GM12891 (cell line): ENCODE measurements at regions not wholly inside any gene's neighbourhood (a gene's known extent, or its start where the extent isn't known, plus 50 kb on each side); places are given as distances from the start of the nearest gene placed in this dataset.

Experiments used
- POLR2A ChIP-seq: IDR thresholded peaks from 2 replicates; pipeline ENCODE4 v1.6.1; 2011; ENCODE audit warnings: low read depth, low read length, control low read depth
- SPI1 ChIP-seq: IDR thresholded peaks from 2 replicates; pipeline ENCODE4 v1.6.1; 2011; ENCODE audit warnings: low read depth, low read length, control low read depth
- TAF1 ChIP-seq: IDR thresholded peaks from 2 replicates; pipeline ENCODE4 v1.6.1; 2011; ENCODE audit warnings: low read depth, low read length, control low read depth

DNA sequence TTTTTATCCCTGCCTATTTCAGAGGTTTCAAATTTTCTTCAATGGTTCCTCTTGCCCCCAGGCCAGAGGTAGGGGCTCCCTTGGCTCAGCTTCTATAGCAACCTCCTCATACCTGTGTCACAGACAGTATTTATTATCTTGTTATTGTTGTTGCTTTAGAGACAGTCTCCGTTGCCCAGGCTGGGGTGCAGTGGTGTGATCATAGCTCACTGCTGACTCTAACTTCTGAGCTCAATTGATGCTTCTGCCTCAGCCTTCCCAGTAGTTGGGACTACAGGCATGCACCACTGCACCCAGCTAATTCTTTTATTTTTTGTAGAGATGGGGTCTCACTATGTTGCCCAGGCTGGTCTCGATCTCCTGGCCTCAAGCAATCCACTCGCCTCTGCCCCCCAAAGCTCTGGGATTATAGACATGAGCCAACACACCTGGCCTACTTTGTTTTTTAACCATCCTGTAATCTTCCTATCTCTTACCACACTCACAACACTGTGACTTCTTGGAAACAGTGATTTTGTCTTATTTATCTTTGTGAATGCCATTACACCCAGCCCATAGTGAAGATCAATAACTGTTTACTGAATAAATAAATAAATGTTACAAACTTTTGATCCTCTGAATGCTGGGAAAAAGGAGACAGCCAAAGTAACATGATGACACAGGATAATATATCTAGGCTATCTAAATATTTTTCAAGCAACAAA is 95.9 kb downstream of the PHLDA1 start:
- no peak for TF ChIP-seq TAF1
- TF ChIP-seq POLR2A: no peak
- no peak for TF ChIP-seq SPI1
